Lower leg skin (tissue), 3 donors: ENCODE measurements at regions not wholly inside any gene's neighbourhood (a gene's known extent, or its start where the extent isn't known, plus 50 kb on each side); places are given as distances from the start of the nearest gene placed in this dataset.
"Not testable (repeated sequence)": the region's sequence is repeated elsewhere in the genome, so short reads cannot be mapped to it uniquely, and the experiment has no call there.

Experiments
- POLR2A ChIP-seq, 2 donors: fragments of 450-650 bp; IDR thresholded peaks; one replicate each; pipeline ENCODE4 v1.6.1; 2016 to 2017; ENCODE audit warnings: antibody characterized with exemption in 2 of 2, mild to moderate bottlenecking in 1 of 2, moderate library complexity in 1 of 2
- TF ChIP-seq, protein P1 (sequence below), 3 donors: fragments of 450-650 bp; IDR thresholded peaks; one replicate each; pipeline ENCODE4 v1.5.1; 2016; ENCODE audit warnings: antibody characterized with exemption in 3 of 3, mild to moderate bottlenecking in 3 of 3, moderate library complexity in 2 of 3

DNA sequence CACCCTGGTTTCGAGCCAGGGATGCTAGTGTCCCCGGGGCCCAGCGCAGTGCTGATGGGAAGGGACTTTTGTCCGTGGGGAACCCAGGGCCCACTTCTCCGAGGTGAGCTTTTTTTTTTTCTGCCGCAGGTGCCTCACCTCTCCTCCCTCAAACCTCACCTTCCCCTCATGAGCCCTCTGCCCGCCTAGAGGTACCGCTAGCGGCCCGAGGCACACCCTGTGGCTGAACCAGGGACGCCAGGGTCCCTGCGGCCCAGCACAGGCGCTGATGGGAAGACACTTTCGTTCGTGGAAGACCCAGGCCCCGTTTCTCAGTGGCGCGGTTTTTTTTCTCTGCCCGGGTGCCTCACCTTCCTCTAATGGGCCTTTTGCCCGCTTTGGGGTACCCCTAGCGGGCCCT is 1570.7 kb downstream of the TSPY10 start:
- TF ChIP-seq, protein P1, sequence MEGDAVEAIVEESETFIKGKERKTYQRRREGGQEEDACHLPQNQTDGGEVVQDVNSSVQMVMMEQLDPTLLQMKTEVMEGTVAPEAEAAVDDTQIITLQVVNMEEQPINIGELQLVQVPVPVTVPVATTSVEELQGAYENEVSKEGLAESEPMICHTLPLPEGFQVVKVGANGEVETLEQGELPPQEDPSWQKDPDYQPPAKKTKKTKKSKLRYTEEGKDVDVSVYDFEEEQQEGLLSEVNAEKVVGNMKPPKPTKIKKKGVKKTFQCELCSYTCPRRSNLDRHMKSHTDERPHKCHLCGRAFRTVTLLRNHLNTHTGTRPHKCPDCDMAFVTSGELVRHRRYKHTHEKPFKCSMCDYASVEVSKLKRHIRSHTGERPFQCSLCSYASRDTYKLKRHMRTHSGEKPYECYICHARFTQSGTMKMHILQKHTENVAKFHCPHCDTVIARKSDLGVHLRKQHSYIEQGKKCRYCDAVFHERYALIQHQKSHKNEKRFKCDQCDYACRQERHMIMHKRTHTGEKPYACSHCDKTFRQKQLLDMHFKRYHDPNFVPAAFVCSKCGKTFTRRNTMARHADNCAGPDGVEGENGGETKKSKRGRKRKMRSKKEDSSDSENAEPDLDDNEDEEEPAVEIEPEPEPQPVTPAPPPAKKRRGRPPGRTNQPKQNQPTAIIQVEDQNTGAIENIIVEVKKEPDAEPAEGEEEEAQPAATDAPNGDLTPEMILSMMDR (IDR thresholded peaks at IDR 0.05) = not testable (repeated sequence)
- TF ChIP-seq POLR2A (IDR thresholded peaks at IDR 0.05) = not testable (repeated sequence)
